ENCODE measurements at regions not wholly inside any gene's neighbourhood (a gene's known extent, or its start where the extent isn't known, plus 50 kb on each side); places are given as distances from the start of the nearest gene placed in this dataset.

DNA sequence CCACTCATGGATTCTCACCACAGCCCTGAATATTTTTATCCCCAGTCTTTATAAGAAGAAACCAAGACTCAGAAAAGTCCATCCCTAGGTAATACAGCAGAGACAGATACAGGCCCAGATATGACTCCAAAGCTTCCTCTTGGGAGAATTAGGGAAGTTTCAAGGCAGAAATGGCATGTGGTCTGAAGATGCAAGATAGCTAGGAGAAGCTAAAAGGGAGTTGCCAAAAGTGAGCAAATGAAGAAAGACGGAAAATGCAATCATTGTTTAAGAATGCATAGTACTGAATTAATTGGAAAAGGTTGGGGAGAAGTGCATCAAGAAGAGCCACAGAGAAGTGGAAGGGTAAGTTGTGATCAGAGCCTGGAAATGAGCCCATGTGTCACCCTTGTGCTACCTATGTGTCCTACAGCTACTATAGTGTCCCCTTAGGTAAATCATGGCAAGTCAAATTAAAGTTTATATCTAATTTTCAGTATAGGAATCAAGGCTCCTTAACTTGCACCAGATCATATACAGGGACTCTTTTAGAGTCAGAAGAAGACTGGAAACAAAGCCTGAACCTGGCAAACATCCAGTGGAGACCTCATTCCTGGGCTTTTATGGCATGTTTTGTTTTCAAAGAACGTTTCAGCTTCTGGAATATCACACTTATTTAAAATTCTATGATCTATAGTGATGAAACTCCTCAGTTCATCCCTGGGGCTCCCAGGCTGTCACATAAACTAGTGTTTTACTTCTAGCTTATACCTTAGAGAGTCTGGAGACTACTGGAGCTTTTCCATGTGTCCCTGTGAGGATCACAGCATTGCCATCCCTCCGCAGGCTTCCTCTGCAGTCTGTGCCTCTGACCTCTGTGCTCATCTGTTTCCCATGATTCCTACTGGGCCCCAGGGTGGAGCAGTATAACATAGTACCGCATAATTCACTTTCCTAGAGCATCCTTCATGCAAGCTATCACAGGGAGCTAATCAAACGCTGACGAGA is 189.0 kb upstream of the CDKN3 start:
- Histone ChIP-seq H3K27ac (ENCODE audit: low read length) (no peak overlapping the region), H3K4me3 (ENCODE audit: low read length) (no peak overlapping the region), H3K9me2 (ENCODE audit: insufficient read depth, low read length) (no peaks in the 10 kb centered on the region), H3K79me2 (replicated peaks; ENCODE audit: insufficient read depth, low read length) (no peaks in the 10 kb centered on the region), H4K20me1 (ENCODE audit: insufficient read depth) (no peaks in the 10 kb centered on the region), H3K36me3 (ENCODE audit: insufficient read depth, low read length) (no peaks in the 10 kb centered on the region), H3F3A (ENCODE audit: insufficient read depth, low read length, poor library complexity, severe bottlenecking) (no peaks in the 10 kb centered on the region), H3K9ac (ENCODE audit: low read length) (no peak overlapping the region), H3K27me3 (ENCODE audit: insufficient read depth, low read depth, low read length) (no peaks in the 10 kb centered on the region), H3K9me3 (ENCODE audit: low read length) (no peaks in the 10 kb centered on the region), H2AFZ (ENCODE audit: low read depth, low read length) (no peak overlapping the region), H3K4me2 (ENCODE audit: low read length) (no peak overlapping the region)
- TF ChIP-seq SMC3 (conservative IDR thresholded peaks at IDR 0.05; ENCODE audit: poor library complexity): no peak
- no peak for TF ChIP-seq EP300 (conservative IDR thresholded peaks at IDR 0.05; ENCODE audit: poor library complexity, severe bottlenecking)
- TF ChIP-seq EZH2 (IDR thresholded peaks at IDR 0.05; ENCODE audit: borderline replicate concordance, insufficient read depth, low read length, poor library complexity, severe bottlenecking): no peak
- TF ChIP-seq, protein P1, sequence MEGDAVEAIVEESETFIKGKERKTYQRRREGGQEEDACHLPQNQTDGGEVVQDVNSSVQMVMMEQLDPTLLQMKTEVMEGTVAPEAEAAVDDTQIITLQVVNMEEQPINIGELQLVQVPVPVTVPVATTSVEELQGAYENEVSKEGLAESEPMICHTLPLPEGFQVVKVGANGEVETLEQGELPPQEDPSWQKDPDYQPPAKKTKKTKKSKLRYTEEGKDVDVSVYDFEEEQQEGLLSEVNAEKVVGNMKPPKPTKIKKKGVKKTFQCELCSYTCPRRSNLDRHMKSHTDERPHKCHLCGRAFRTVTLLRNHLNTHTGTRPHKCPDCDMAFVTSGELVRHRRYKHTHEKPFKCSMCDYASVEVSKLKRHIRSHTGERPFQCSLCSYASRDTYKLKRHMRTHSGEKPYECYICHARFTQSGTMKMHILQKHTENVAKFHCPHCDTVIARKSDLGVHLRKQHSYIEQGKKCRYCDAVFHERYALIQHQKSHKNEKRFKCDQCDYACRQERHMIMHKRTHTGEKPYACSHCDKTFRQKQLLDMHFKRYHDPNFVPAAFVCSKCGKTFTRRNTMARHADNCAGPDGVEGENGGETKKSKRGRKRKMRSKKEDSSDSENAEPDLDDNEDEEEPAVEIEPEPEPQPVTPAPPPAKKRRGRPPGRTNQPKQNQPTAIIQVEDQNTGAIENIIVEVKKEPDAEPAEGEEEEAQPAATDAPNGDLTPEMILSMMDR (IDR thresholded peaks at IDR 0.05; ENCODE audit: poor library complexity, severe bottlenecking): no peak
- no peak for TF ChIP-seq RAD21 (conservative IDR thresholded peaks at IDR 0.05)
- TF ChIP-seq, protein P2, sequence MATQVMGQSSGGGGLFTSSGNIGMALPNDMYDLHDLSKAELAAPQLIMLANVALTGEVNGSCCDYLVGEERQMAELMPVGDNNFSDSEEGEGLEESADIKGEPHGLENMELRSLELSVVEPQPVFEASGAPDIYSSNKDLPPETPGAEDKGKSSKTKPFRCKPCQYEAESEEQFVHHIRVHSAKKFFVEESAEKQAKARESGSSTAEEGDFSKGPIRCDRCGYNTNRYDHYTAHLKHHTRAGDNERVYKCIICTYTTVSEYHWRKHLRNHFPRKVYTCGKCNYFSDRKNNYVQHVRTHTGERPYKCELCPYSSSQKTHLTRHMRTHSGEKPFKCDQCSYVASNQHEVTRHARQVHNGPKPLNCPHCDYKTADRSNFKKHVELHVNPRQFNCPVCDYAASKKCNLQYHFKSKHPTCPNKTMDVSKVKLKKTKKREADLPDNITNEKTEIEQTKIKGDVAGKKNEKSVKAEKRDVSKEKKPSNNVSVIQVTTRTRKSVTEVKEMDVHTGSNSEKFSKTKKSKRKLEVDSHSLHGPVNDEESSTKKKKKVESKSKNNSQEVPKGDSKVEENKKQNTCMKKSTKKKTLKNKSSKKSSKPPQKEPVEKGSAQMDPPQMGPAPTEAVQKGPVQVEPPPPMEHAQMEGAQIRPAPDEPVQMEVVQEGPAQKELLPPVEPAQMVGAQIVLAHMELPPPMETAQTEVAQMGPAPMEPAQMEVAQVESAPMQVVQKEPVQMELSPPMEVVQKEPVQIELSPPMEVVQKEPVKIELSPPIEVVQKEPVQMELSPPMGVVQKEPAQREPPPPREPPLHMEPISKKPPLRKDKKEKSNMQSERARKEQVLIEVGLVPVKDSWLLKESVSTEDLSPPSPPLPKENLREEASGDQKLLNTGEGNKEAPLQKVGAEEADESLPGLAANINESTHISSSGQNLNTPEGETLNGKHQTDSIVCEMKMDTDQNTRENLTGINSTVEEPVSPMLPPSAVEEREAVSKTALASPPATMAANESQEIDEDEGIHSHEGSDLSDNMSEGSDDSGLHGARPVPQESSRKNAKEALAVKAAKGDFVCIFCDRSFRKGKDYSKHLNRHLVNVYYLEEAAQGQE (IDR thresholded peaks at IDR 0.05; ENCODE audit: borderline replicate concordance): no peak
- no peak for TF ChIP-seq TAF1 (IDR thresholded peaks at IDR 0.05; ENCODE audit: low read depth)

DNA sequence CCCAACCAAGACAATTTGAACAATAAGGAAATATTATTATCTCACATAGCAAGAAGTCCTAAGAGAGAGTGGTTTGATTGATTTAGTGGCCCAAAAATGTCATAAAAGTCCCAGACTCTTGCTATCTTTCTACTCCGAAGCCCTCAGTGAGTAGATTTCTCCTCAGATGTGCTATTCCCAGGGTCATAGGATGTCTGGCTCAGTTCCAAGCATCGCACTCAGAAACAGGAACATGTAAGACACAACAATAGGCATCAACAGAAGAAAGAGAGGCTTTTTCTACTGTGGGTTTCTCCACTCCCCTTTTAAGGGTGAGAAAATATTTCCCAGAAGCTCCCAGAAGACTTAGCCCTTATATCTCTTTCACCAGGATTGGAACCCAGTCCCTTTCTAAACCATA is 188.1 kb upstream of the CDKN3 start:
- Histone ChIP-seq H3K4me3 (ENCODE audit: low read length) (no peak overlapping the region), H3K9me2 (ENCODE audit: insufficient read depth, low read length) (no peaks in the 10 kb centered on the region), H3F3A (ENCODE audit: insufficient read depth, low read length, poor library complexity, severe bottlenecking) (no peaks in the 10 kb centered on the region), H4K20me1 (ENCODE audit: insufficient read depth) (no peaks in the 10 kb centered on the region), H3K27ac (ENCODE audit: low read length) (no peak overlapping the region), H3K36me3 (ENCODE audit: insufficient read depth, low read length) (no peaks in the 10 kb centered on the region), H3K4me2 (ENCODE audit: low read length) (no peak overlapping the region), H3K27me3 (ENCODE audit: insufficient read depth, low read depth, low read length) (no peaks in the 10 kb centered on the region), H3K9ac (ENCODE audit: low read length) (no peak overlapping the region), H2AFZ (ENCODE audit: low read depth, low read length) (no peak overlapping the region), H3K9me3 (ENCODE audit: low read length) (no peaks in the 10 kb centered on the region), H3K79me2 (replicated peaks; ENCODE audit: insufficient read depth, low read length) (no peaks in the 10 kb centered on the region)
- TF ChIP-seq, protein P1 (IDR thresholded peaks at IDR 0.05; ENCODE audit: poor library complexity, severe bottlenecking): no peak
- TF ChIP-seq RAD21 (conservative IDR thresholded peaks at IDR 0.05) (no peak), SMC3 (conservative IDR thresholded peaks at IDR 0.05; ENCODE audit: poor library complexity) (no peak), EZH2 (IDR thresholded peaks at IDR 0.05; ENCODE audit: borderline replicate concordance, insufficient read depth, low read length, poor library complexity, severe bottlenecking) (no peak), TAF1 (IDR thresholded peaks at IDR 0.05; ENCODE audit: low read depth) (no peak), POLR2AphosphoS5 (IDR thresholded peaks at IDR 0.05) (no peak), MXI1 (conservative IDR thresholded peaks at IDR 0.05; ENCODE audit: poor library complexity, severe bottlenecking) (no peak), EP300 (conservative IDR thresholded peaks at IDR 0.05; ENCODE audit: poor library complexity, severe bottlenecking) (no peak)
- TF ChIP-seq, protein P2 (IDR thresholded peaks at IDR 0.05; ENCODE audit: borderline replicate concordance): no peak

All from neural cell (in vitro differentiated cells).